HG03432 (cell line): ENCODE measurements at regions not wholly inside any gene's neighbourhood (a gene's known extent, or its start where the extent isn't known, plus 50 kb on each side); places are given as distances from the start of the nearest gene placed in this dataset.

Experiments used
- ATAC-seq: cut with Tn5 transposase; IDR thresholded peaks from one replicate; pipeline ENCODE4 v1.9.1; 2021; ENCODE audit warnings: mild to moderate bottlenecking, moderate library complexity; ENCODE audit not compliant: unreplicated experiment

GRCh38 chr11:92276773-92277172 is 52.2 kb downstream of the FAT3 start:
- no peak for ATAC-seq

- no peak for ATAC-seq
Measured at GRCh38 chr11:92277871-92278270, 53.3 kb downstream of the FAT3 start.

- ATAC-seq = no peak
Measured at GRCh38 chr11:92278791-92279433, 54.3 kb downstream of the FAT3 start.

GRCh38 chr11:92284107-92284506 is 59.5 kb downstream of the FAT3 start:
- ATAC-seq = no peak

- ATAC-seq = no peak
Measured at GRCh38 chr11:92284558-92284957, 59.9 kb downstream of the FAT3 start.

- ATAC-seq = no peak
Measured at GRCh38 chr11:92285776-92286175, 61.2 kb downstream of the FAT3 start.

GRCh38 chr11:92286709-92287108 is 62.1 kb downstream of the FAT3 start:
- ATAC-seq = no peak

- no peak for ATAC-seq
Measured at GRCh38 chr11:92295175-92296137, 70.8 kb downstream of the FAT3 start.

GRCh38 chr11:92296138-92296515 is 71.5 kb downstream of the FAT3 start:
- ATAC-seq = no peak

GRCh38 chr11:92297567-92298553 is 73.2 kb downstream of the FAT3 start:
- ATAC-seq = no peak

- ATAC-seq = no peak
Measured at GRCh38 chr11:92300876-92301275, 76.3 kb downstream of the FAT3 start.

- no peak for ATAC-seq
Measured at GRCh38 chr11:92302770-92303169, 78.2 kb downstream of the FAT3 start.

- no peak for ATAC-seq
Measured at GRCh38 chr11:92304271-92304670, 79.7 kb downstream of the FAT3 start.

- ATAC-seq = no peak
Measured at GRCh38 chr11:92306966-92307510, 82.4 kb downstream of the FAT3 start.

- ATAC-seq = no peak
Measured at GRCh38 chr11:92308366-92308765, 83.7 kb downstream of the FAT3 start.

GRCh38 chr11:92311616-92312449 is 87.2 kb downstream of the FAT3 start:
- no peak for ATAC-seq

- ATAC-seq = no peak
Measured at GRCh38 chr11:92313784-92314183, 89.2 kb downstream of the FAT3 start.

GRCh38 chr11:92314499-92314898 is 89.9 kb downstream of the FAT3 start:
- ATAC-seq = no peak

GRCh38 chr11:92316106-92316809 is 91.6 kb downstream of the FAT3 start:
- ATAC-seq = no peak
